ENCODE measurements at regions not wholly inside any gene's neighbourhood (a gene's known extent, or its start where the extent isn't known, plus 50 kb on each side); places are given as distances from the start of the nearest gene placed in this dataset.

- no peak for DNase-seq (ENCODE audit: low spot score)
- no peak overlapping the region for H3K4me3 ChIP-seq
- no peak for TF ChIP-seq CTCF (IDR thresholded peaks at IDR 0.05)
Measured at GRCh38 chr2:120985997-120986651, 250.5 kb downstream of the GLI2 start.

GRCh38 chr2:120986898-120987650 lies 251.4 kb downstream of the GLI2 start:
- DNase-seq (ENCODE audit: low spot score) = no peak
- Histone ChIP-seq H3K4me3 (no peak overlapping the region), H3K27ac (no peak overlapping the region)
- no peak for TF ChIP-seq CTCF (IDR thresholded peaks at IDR 0.05)

More at GRCh38 chr2:120985997-120986651, 250.5 kb downstream of the GLI2 start:
- H3K27ac ChIP-seq = no peak overlapping the region

GRCh38 chr2:120988051-120988699 lies 252.5 kb downstream of the GLI2 start:
- TF ChIP-seq CTCF (IDR thresholded peaks at IDR 0.05) = no peak
- no peak overlapping the region for H3K27ac ChIP-seq
- H3K4me3 ChIP-seq = no peak overlapping the region
- DNase-seq (ENCODE audit: low spot score) = peak; percentile 40

- Histone ChIP-seq H3K27ac (no peak overlapping the region), H3K4me3 (no peak overlapping the region)
- peak; percentile 47 for DNase-seq (ENCODE audit: low spot score)
- TF ChIP-seq CTCF (IDR thresholded peaks at IDR 0.05) = no peak
Measured at GRCh38 chr2:120988700-120989511, 253.2 kb downstream of the GLI2 start.

- TF ChIP-seq CTCF (IDR thresholded peaks at IDR 0.05) = no peak
- DNase-seq (ENCODE audit: low spot score) = peak; percentile 69
- no peak overlapping the region for H3K27ac ChIP-seq
- no peak overlapping the region for H3K4me3 ChIP-seq
Measured at GRCh38 chr2:120989512-120990441, 254.1 kb downstream of the GLI2 start.

- TF ChIP-seq CTCF (IDR thresholded peaks at IDR 0.05) = no peak
- Histone ChIP-seq H3K4me3 (no peak overlapping the region), H3K27ac (no peak overlapping the region)
- DNase-seq (ENCODE audit: low spot score) = peak; percentile 62
Measured at GRCh38 chr2:120990451-120990871, 254.8 kb downstream of the GLI2 start.

Measured in coronary artery (tissue), 2 donors.